ENCODE measurements at regions not wholly inside any gene's neighbourhood (a gene's known extent, or its start where the extent isn't known, plus 50 kb on each side); places are given as distances from the start of the nearest gene placed in this dataset.

- H3K9me3 ChIP-seq (ENCODE audit: insufficient read depth, low read depth, low read length), result no peaks in the 10 kb centered on the region
- no peak for TF ChIP-seq EZH2phosphoT487 (IDR thresholded peaks at IDR 0.05; ENCODE audit: borderline replicate concordance)
- TF ChIP-seq, protein P1, sequence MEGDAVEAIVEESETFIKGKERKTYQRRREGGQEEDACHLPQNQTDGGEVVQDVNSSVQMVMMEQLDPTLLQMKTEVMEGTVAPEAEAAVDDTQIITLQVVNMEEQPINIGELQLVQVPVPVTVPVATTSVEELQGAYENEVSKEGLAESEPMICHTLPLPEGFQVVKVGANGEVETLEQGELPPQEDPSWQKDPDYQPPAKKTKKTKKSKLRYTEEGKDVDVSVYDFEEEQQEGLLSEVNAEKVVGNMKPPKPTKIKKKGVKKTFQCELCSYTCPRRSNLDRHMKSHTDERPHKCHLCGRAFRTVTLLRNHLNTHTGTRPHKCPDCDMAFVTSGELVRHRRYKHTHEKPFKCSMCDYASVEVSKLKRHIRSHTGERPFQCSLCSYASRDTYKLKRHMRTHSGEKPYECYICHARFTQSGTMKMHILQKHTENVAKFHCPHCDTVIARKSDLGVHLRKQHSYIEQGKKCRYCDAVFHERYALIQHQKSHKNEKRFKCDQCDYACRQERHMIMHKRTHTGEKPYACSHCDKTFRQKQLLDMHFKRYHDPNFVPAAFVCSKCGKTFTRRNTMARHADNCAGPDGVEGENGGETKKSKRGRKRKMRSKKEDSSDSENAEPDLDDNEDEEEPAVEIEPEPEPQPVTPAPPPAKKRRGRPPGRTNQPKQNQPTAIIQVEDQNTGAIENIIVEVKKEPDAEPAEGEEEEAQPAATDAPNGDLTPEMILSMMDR (conservative IDR thresholded peaks at IDR 0.05; ENCODE audit: low read length), result no peak
- no peaks in the 10 kb centered on the region for H3K79me2 ChIP-seq (ENCODE audit: insufficient read depth, low read length)
- no peak overlapping the region for H2AFZ ChIP-seq (ENCODE audit: low read length)
- H3K9ac ChIP-seq (ENCODE audit: low read depth, low read length, poor library complexity, severe bottlenecking), result no peak overlapping the region
- H3K4me2 ChIP-seq (ENCODE audit: low read depth, low read length, poor library complexity, severe bottlenecking), result no peak overlapping the region
- no peaks in the 10 kb centered on the region for H3F3A ChIP-seq (ENCODE audit: low read depth)
- H3K27me3 ChIP-seq (ENCODE audit: insufficient read depth, low read length, poor library complexity, severe bottlenecking), result no peaks in the 10 kb centered on the region
- H3K4me1 ChIP-seq (ENCODE audit: insufficient read depth, low read length, poor library complexity, severe bottlenecking), result no peaks in the 10 kb centered on the region
- no peaks in the 10 kb centered on the region for H3K36me3 ChIP-seq (ENCODE audit: insufficient read depth, low read length)
- H3K9me2 ChIP-seq (replicated peaks; ENCODE audit: low read depth, low read length), result no peaks in the 10 kb centered on the region
- H4K20me1 ChIP-seq (ENCODE audit: insufficient read depth, low read length, poor library complexity, severe bottlenecking), result no peaks in the 10 kb centered on the region
- no peak overlapping the region for H3K4me3 ChIP-seq (ENCODE audit: low read length, poor library complexity, severe bottlenecking)
Observed at GRCh38 chr5:143495110-143495509, 91.6 kb upstream of the NR3C1 start.

GRCh38 chr5:143494595-143494994 lies 91.1 kb upstream of the NR3C1 start:
- Histone ChIP-seq H3K36me3 (ENCODE audit: insufficient read depth, low read length) (no peaks in the 10 kb centered on the region), H3K4me3 (ENCODE audit: low read length, poor library complexity, severe bottlenecking) (no peak overlapping the region), H3K27me3 (ENCODE audit: insufficient read depth, low read length, poor library complexity, severe bottlenecking) (no peaks in the 10 kb centered on the region), H4K20me1 (ENCODE audit: insufficient read depth, low read length, poor library complexity, severe bottlenecking) (no peaks in the 10 kb centered on the region), H3K4me2 (ENCODE audit: low read depth, low read length, poor library complexity, severe bottlenecking) (no peak overlapping the region), H3K9me3 (ENCODE audit: insufficient read depth, low read depth, low read length) (no peaks in the 10 kb centered on the region), H3K79me2 (ENCODE audit: insufficient read depth, low read length) (no peaks in the 10 kb centered on the region), H3K9ac (ENCODE audit: low read depth, low read length, poor library complexity, severe bottlenecking) (no peak overlapping the region), H3K9me2 (replicated peaks; ENCODE audit: low read depth, low read length) (no peaks in the 10 kb centered on the region), H2AFZ (ENCODE audit: low read length) (no peak overlapping the region), H3K4me1 (ENCODE audit: insufficient read depth, low read length, poor library complexity, severe bottlenecking) (no peaks in the 10 kb centered on the region), H3F3A (ENCODE audit: low read depth) (no peaks in the 10 kb centered on the region)
- TF ChIP-seq, protein P1 (conservative IDR thresholded peaks at IDR 0.05; ENCODE audit: low read length), result no peak
- TF ChIP-seq EZH2phosphoT487 (IDR thresholded peaks at IDR 0.05; ENCODE audit: borderline replicate concordance), result no peak

GRCh38 chr5:143494162-143494561 lies 90.7 kb upstream of the NR3C1 start:
- no peak overlapping the region for H3K4me2 ChIP-seq (ENCODE audit: low read depth, low read length, poor library complexity, severe bottlenecking)
- no peak overlapping the region for H3K4me3 ChIP-seq (ENCODE audit: low read length, poor library complexity, severe bottlenecking)
- H3K27me3 ChIP-seq (ENCODE audit: insufficient read depth, low read length, poor library complexity, severe bottlenecking), result no peaks in the 10 kb centered on the region
- TF ChIP-seq EZH2phosphoT487 (IDR thresholded peaks at IDR 0.05; ENCODE audit: borderline replicate concordance), result no peak
- TF ChIP-seq, protein P1 (conservative IDR thresholded peaks at IDR 0.05; ENCODE audit: low read length), result no peak
- H4K20me1 ChIP-seq (ENCODE audit: insufficient read depth, low read length, poor library complexity, severe bottlenecking), result no peaks in the 10 kb centered on the region
- H3K9ac ChIP-seq (ENCODE audit: low read depth, low read length, poor library complexity, severe bottlenecking), result no peak overlapping the region
- no peaks in the 10 kb centered on the region for H3F3A ChIP-seq (ENCODE audit: low read depth)
- H3K79me2 ChIP-seq (ENCODE audit: insufficient read depth, low read length), result no peaks in the 10 kb centered on the region
- no peaks in the 10 kb centered on the region for H3K36me3 ChIP-seq (ENCODE audit: insufficient read depth, low read length)
- no peaks in the 10 kb centered on the region for H3K4me1 ChIP-seq (ENCODE audit: insufficient read depth, low read length, poor library complexity, severe bottlenecking)
- no peak overlapping the region for H2AFZ ChIP-seq (ENCODE audit: low read length)
- no peaks in the 10 kb centered on the region for H3K9me3 ChIP-seq (ENCODE audit: insufficient read depth, low read depth, low read length)
- H3K9me2 ChIP-seq (replicated peaks; ENCODE audit: low read depth, low read length), result no peaks in the 10 kb centered on the region
